ENCODE measurements at regions not wholly inside any gene's neighbourhood (a gene's known extent, or its start where the extent isn't known, plus 50 kb on each side); places are given as distances from the start of the nearest gene placed in this dataset.

- ChIA-PET CTCF (ENCODE audit: low intra/inter-chr PET ratio) (no interaction called here), POLR2A (no interaction called here)
- H3K9me1 ChIP-seq (ENCODE audit: control insufficient read depth, insufficient read depth, low read length), result no peaks in the 10 kb centered on the region
- 2% methylated on average over 3 of the region's 3 CpGs for WGBS (ENCODE audit: insufficient coverage, low coverage, missing lambda C conversion rate)
- H3K9me3 ChIP-seq (replicated peaks; ENCODE audit: control insufficient read depth, insufficient read depth, low read depth, low read length), result no peaks in the 10 kb centered on the region
- H3K27ac ChIP-seq (ENCODE audit: extremely low read depth, low read depth, low read length), result no peak overlapping the region
- H3K4me1 ChIP-seq (replicated peaks in 1 of 2; ENCODE audit: control insufficient read depth in 2 of 2, insufficient read depth in 2 of 2, low read length in 2 of 2), result no peaks in the 10 kb centered on the region
- in situ Hi-C loops (cut with MboI), result no loop called here
- no peak overlapping the region for H2AFZ ChIP-seq (ENCODE audit: low read depth, low read length)
- H3K9ac ChIP-seq (ENCODE audit: insufficient read depth in 1 of 2, low read depth in 2 of 2, low read length in 2 of 2), result no peak overlapping the region
- no peak overlapping the region for H3K4me3 ChIP-seq
- H3K79me2 ChIP-seq (ENCODE audit: control insufficient read depth, insufficient read depth, low read length), result no peaks in the 10 kb centered on the region
- TF ChIP-seq ZNF197 (CRISPR knock-in tag; IDR thresholded peaks at IDR 0.05; ENCODE audit: low read depth) (no peak), CEBPB (tag; IDR thresholded peaks at IDR 0.05) (no peak), ZNF584 (CRISPR knock-in tag; IDR thresholded peaks at IDR 0.05; ENCODE audit: low read depth) (no peak), NBN (IDR thresholded peaks at IDR 0.05; ENCODE audit: low read depth) (no peak), JUND (IDR thresholded peaks at IDR 0.05; ENCODE audit: borderline replicate concordance, low read depth, low read length) (no peak), JUND (tag; IDR thresholded peaks at IDR 0.05; ENCODE audit: borderline replicate concordance, low read depth, low read length) (no peak), ZNF124 (CRISPR knock-in tag; IDR thresholded peaks at IDR 0.05) (no peak), SRSF1 (IDR thresholded peaks at IDR 0.05; ENCODE audit: low read depth, low read length) (no peak), RBM34 (IDR thresholded peaks at IDR 0.05; ENCODE audit: borderline replicate concordance, insufficient read depth, low read length) (no peak)
- DNase-seq (ENCODE audit: extremely low read depth in 1 of 4, low spot score in 3 of 4), result no peak
- no peak for ATAC-seq
- H3K4me2 ChIP-seq (ENCODE audit: insufficient read depth, low read length), result no peak overlapping the region
- BruUV-seq (replicated peaks), result no TSS peak
- intact Hi-C loops (cut with micrococcal nuclease), result no loop called here
- H3K36me3 ChIP-seq (ENCODE audit: control insufficient read depth, insufficient read depth, low read length), result no peaks in the 10 kb centered on the region
- no peak for FAIRE-seq
- H4K20me1 ChIP-seq (replicated peaks; ENCODE audit: control insufficient read depth, insufficient read depth, low read length), result no peaks in the 10 kb centered on the region
- H3K27me3 ChIP-seq (ENCODE audit: control insufficient read depth in 2 of 2, insufficient read depth in 2 of 2, low read length in 2 of 2), result no peaks in the 10 kb centered on the region
Observed at GRCh38 chr6:73942592-73943186, 246.7 kb downstream of the CD109 start.

Measured in K562 (cell line).